Immature natural killer cell (primary cell): ENCODE measurements at regions not wholly inside any gene's neighbourhood (a gene's known extent, or its start where the extent isn't known, plus 50 kb on each side); places are given as distances from the start of the nearest gene placed in this dataset.

Source experiments
- DNase-seq, 3 donors: peaks; one replicate each; pipeline ENCODE4 v3.0.0; 2022; ENCODE audit warnings: mixed read lengths in 1 of 3
- H3K27ac Mint-ChIP-seq, 6 donors: one replicate each; pipeline ENCODE4 v1.8.0; 2020; ENCODE audit warnings: mixed read lengths in 6 of 6, mild to moderate bottlenecking in 5 of 6, inconsistent platforms in 4 of 6, moderate library complexity in 3 of 6
- H3K27me3 Mint-ChIP-seq, 3 donors: one replicate each; pipeline ENCODE4 v1.8.0; 2020 to 2021; ENCODE audit warnings: low read depth in 3 of 3, mild to moderate bottlenecking in 3 of 3, mixed read lengths in 3 of 3, moderate library complexity in 3 of 3, inconsistent platforms in 1 of 3
- H3K36me3 Mint-ChIP-seq, 3 donors: one replicate each; pipeline ENCODE4 v1.8.0; 2020; ENCODE audit warnings: mixed read lengths in 3 of 3, inconsistent platforms in 2 of 3, mild to moderate bottlenecking in 2 of 3
- H3K4me1 Mint-ChIP-seq, 2 donors: one replicate each; pipeline ENCODE4 v1.8.0; 2020; ENCODE audit warnings: inconsistent platforms in 2 of 2, mild to moderate bottlenecking in 2 of 2, mixed read lengths in 2 of 2, moderate library complexity in 1 of 2
- H3K4me3 Mint-ChIP-seq, 5 donors: one replicate each; pipeline ENCODE4 v1.8.0; 2020; ENCODE audit warnings: mild to moderate bottlenecking in 5 of 5, mixed read lengths in 5 of 5, inconsistent platforms in 3 of 5, moderate library complexity in 3 of 5
- H3K9me3 Mint-ChIP-seq, 6 donors: one replicate each; pipeline ENCODE4 v1.8.0; 2020; ENCODE audit warnings: mild to moderate bottlenecking in 6 of 6, mixed read lengths in 6 of 6, inconsistent platforms in 4 of 6, moderate library complexity in 3 of 6

GRCh38 chr4:11791797-11792196, 363.1 kb upstream of the HS3ST1 start:
- H3K4me1 Mint-ChIP-seq = no peaks in the 10 kb centered on the region
- H3K4me3 Mint-ChIP-seq = no peak overlapping the region
- no peaks in the 10 kb centered on the region for H3K36me3 Mint-ChIP-seq
- no peak overlapping the region for H3K27ac Mint-ChIP-seq
- H3K9me3 Mint-ChIP-seq = peaks cover 1 to 13% (median 8%) of the 10 kb centered on the region in 6 donors
- H3K27me3 Mint-ChIP-seq = peaks cover 0 to 2% (median 0%) of the 10 kb centered on the region in 3 donors
- DNase-seq = no peak

GRCh38 chr4:11790230-11790629, 361.5 kb upstream of the HS3ST1 start:
- H3K36me3 Mint-ChIP-seq = no peaks in the 10 kb centered on the region
- no peak for DNase-seq
- H3K27me3 Mint-ChIP-seq = peaks cover 0 to 2% (median 0%) of the 10 kb centered on the region in 3 donors
- no peak overlapping the region for H3K27ac Mint-ChIP-seq
- H3K4me1 Mint-ChIP-seq = no peaks in the 10 kb centered on the region
- H3K4me3 Mint-ChIP-seq = no peak overlapping the region
- H3K9me3 Mint-ChIP-seq = peaks cover 1 to 18% (median 8%) of the 10 kb centered on the region in 6 donors

GRCh38 chr4:11783588-11783987, 354.9 kb upstream of the HS3ST1 start:
- no peak overlapping the region for H3K27ac Mint-ChIP-seq
- H3K27me3 Mint-ChIP-seq = no peaks in the 10 kb centered on the region
- H3K4me3 Mint-ChIP-seq = no peak overlapping the region
- DNase-seq = no peak
- H3K9me3 Mint-ChIP-seq = peaks cover 2 to 13% (median 5%) of the 10 kb centered on the region in 6 donors
- no peaks in the 10 kb centered on the region for H3K4me1 Mint-ChIP-seq
- no peaks in the 10 kb centered on the region for H3K36me3 Mint-ChIP-seq

- Mint-ChIP-seq H3K27ac (no peak overlapping the region), H3K4me1 (no peaks in the 10 kb centered on the region), H3K4me3 (no peak overlapping the region), H3K27me3 (no peaks in the 10 kb centered on the region), H3K9me3 (peaks cover 2 to 13% (median 5%) of the 10 kb centered on the region in 6 donors), H3K36me3 (no peaks in the 10 kb centered on the region)
- no peak for DNase-seq
Measured at GRCh38 chr4:11782859-11783258, 354.2 kb upstream of the HS3ST1 start.

- Mint-ChIP-seq H3K4me3 (no peak overlapping the region), H3K27ac (no peak overlapping the region), H3K27me3 (no peaks in the 10 kb centered on the region), H3K36me3 (no peaks in the 10 kb centered on the region), H3K4me1 (no peaks in the 10 kb centered on the region), H3K9me3 (peaks cover 0 to 9% (median 4%) of the 10 kb centered on the region in 6 donors)
- no peak for DNase-seq
Measured at GRCh38 chr4:11777447-11777846, 348.8 kb upstream of the HS3ST1 start.

GRCh38 chr4:11774346-11774745, 345.7 kb upstream of the HS3ST1 start:
- Mint-ChIP-seq H3K27me3 (peaks cover 0 to 3% (median 2%) of the 10 kb centered on the region in 3 donors), H3K27ac (no peak overlapping the region), H3K9me3 (peaks cover 0 to 3% (median 0%) of the 10 kb centered on the region in 6 donors), H3K4me3 (no peak overlapping the region), H3K36me3 (no peaks in the 10 kb centered on the region), H3K4me1 (no peaks in the 10 kb centered on the region)
- no peak for DNase-seq

GRCh38 chr4:11773798-11774197, 345.1 kb upstream of the HS3ST1 start:
- peaks cover 0 to 3% (median 0%) of the 10 kb centered on the region in 6 donors for H3K9me3 Mint-ChIP-seq
- H3K27ac Mint-ChIP-seq = no peak overlapping the region
- no peak for DNase-seq
- no peaks in the 10 kb centered on the region for H3K36me3 Mint-ChIP-seq
- peaks cover 0 to 3% (median 2%) of the 10 kb centered on the region in 3 donors for H3K27me3 Mint-ChIP-seq
- no peaks in the 10 kb centered on the region for H3K4me1 Mint-ChIP-seq
- H3K4me3 Mint-ChIP-seq = no peak overlapping the region

- peaks cover 0 to 2% (median 0%) of the 10 kb centered on the region in 6 donors for H3K9me3 Mint-ChIP-seq
- H3K27ac Mint-ChIP-seq = no peak overlapping the region
- H3K27me3 Mint-ChIP-seq = peaks cover 0 to 3% (median 2%) of the 10 kb centered on the region in 3 donors
- no peaks in the 10 kb centered on the region for H3K4me1 Mint-ChIP-seq
- no peak overlapping the region for H3K4me3 Mint-ChIP-seq
- no peaks in the 10 kb centered on the region for H3K36me3 Mint-ChIP-seq
- no peak for DNase-seq
Measured at GRCh38 chr4:11769434-11769833, 340.7 kb upstream of the HS3ST1 start.

GRCh38 chr4:11768251-11768972, 339.7 kb upstream of the HS3ST1 start:
- Mint-ChIP-seq H3K4me3 (no peak overlapping the region), H3K27me3 (peaks cover 0 to 3% (median 2%) of the 10 kb centered on the region in 3 donors), H3K4me1 (no peaks in the 10 kb centered on the region), H3K27ac (no peak overlapping the region), H3K9me3 (peaks cover 0 to 2% (median 0%) of the 10 kb centered on the region in 6 donors), H3K36me3 (no peaks in the 10 kb centered on the region)
- no peak for DNase-seq

GRCh38 chr4:11765849-11766453, 337.3 kb upstream of the HS3ST1 start:
- Mint-ChIP-seq H3K9me3 (peaks cover 0 to 2% (median 0%) of the 10 kb centered on the region in 6 donors), H3K36me3 (no peaks in the 10 kb centered on the region), H3K27ac (no peak overlapping the region), H3K27me3 (peaks cover 0 to 2% (median 0%) of the 10 kb centered on the region in 3 donors), H3K4me3 (no peak overlapping the region), H3K4me1 (no peaks in the 10 kb centered on the region)
- DNase-seq = no peak

GRCh38 chr4:11748164-11748872, 319.6 kb upstream of the HS3ST1 start:
- Mint-ChIP-seq H3K27me3 (no peaks in the 10 kb centered on the region), H3K4me3 (no peak overlapping the region), H3K36me3 (no peaks in the 10 kb centered on the region), H3K4me1 (no peaks in the 10 kb centered on the region), H3K9me3 (peaks cover 2 to 17% (median 5%) of the 10 kb centered on the region in 6 donors), H3K27ac (no peak overlapping the region)
- DNase-seq = no peak

- no peak for DNase-seq
- H3K27me3 Mint-ChIP-seq = no peaks in the 10 kb centered on the region
- no peak overlapping the region for H3K4me3 Mint-ChIP-seq
- H3K36me3 Mint-ChIP-seq = no peaks in the 10 kb centered on the region
- H3K9me3 Mint-ChIP-seq = peaks cover 0 to 13% (median 3%) of the 10 kb centered on the region in 6 donors
- no peaks in the 10 kb centered on the region for H3K4me1 Mint-ChIP-seq
- H3K27ac Mint-ChIP-seq = no peak overlapping the region
Measured at GRCh38 chr4:11746734-11747133, 318.0 kb upstream of the HS3ST1 start.

- peaks cover 0 to 13% (median 2%) of the 10 kb centered on the region in 6 donors for H3K9me3 Mint-ChIP-seq
- H3K4me3 Mint-ChIP-seq = no peak overlapping the region
- no peaks in the 10 kb centered on the region for H3K27me3 Mint-ChIP-seq
- H3K4me1 Mint-ChIP-seq = no peaks in the 10 kb centered on the region
- H3K36me3 Mint-ChIP-seq = no peaks in the 10 kb centered on the region
- no peak overlapping the region for H3K27ac Mint-ChIP-seq
- no peak for DNase-seq
Measured at GRCh38 chr4:11743976-11744375, 315.3 kb upstream of the HS3ST1 start.

- no peak overlapping the region for H3K4me3 Mint-ChIP-seq
- peaks cover 0 to 13% (median 2%) of the 10 kb centered on the region in 6 donors for H3K9me3 Mint-ChIP-seq
- no peaks in the 10 kb centered on the region for H3K27me3 Mint-ChIP-seq
- H3K4me1 Mint-ChIP-seq = no peaks in the 10 kb centered on the region
- no peak for DNase-seq
- no peak overlapping the region for H3K27ac Mint-ChIP-seq
- no peaks in the 10 kb centered on the region for H3K36me3 Mint-ChIP-seq
Measured at GRCh38 chr4:11743236-11743635, 314.5 kb upstream of the HS3ST1 start.
